ENCODE measurements at regions not wholly inside any gene's neighbourhood (a gene's known extent, or its start where the extent isn't known, plus 50 kb on each side); places are given as distances from the start of the nearest gene placed in this dataset.
"Not testable (repeated sequence)": the region's sequence is repeated elsewhere in the genome, so short reads cannot be mapped to it uniquely, and the experiment has no call there.

DNA sequence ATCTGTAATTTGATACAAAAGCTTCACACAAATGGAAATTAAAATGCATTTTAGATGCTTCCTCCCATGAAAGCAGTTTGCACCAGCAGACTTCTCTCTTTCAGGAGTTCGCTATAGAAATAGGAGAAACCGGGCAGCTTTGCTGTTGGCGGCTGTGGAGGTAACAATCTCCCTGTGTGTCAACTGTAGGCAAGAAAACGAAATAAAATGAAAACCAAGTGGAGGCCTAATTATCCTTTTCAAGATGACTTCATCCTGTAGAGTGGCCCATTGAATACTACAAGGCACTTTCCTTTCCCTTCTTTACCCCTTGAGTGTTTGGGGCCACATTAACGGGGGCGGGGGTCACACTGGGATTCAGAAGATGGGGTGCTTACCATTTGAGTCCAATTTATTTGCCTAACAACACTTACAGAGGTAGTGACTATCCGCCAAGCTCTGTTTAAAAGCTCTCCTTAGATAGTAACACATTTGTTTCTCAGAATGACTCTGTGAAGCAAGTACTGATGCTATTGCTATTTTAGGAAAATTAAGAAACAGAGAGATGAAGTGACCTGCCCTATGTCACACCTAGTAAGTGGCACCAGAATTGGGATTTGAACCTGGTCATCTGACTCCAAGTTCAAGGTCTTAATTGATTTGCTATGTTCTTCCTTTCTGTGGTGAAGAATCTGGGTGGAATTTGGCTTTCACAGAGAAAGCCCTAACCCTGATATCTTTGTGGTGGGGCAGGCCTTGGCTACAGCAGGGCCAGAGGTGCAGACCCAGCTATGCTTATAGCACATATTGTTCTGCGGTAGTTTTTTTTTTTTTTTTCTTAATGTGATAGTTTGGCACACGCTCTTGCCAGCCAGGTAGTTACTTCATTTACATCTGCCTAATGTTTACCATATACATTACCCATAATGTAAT, 125.5 kb upstream of the MPHOSPH6 start:
- Histone ChIP-seq H3K27me3 (ENCODE audit: control insufficient read depth, insufficient read depth, low read length) (no peaks in the 10 kb centered on the region), H3K4me3 (ENCODE audit: insufficient read depth, low read depth, low read length) (no peak overlapping the region), H3K36me3 (replicated peaks; ENCODE audit: control insufficient read depth, insufficient read depth, low read length) (no peaks in the 10 kb centered on the region)
- no peak for DNase-seq

- no peak overlapping the region for H3K4me3 ChIP-seq (ENCODE audit: insufficient read depth, low read depth, low read length)
- H3K27me3 ChIP-seq (ENCODE audit: control insufficient read depth, insufficient read depth, low read length) = no peaks in the 10 kb centered on the region
- no peaks in the 10 kb centered on the region for H3K36me3 ChIP-seq (replicated peaks; ENCODE audit: control insufficient read depth, insufficient read depth, low read length)
- no peak for DNase-seq
Measured at GRCh38 chr16:82293671-82294070, 123.6 kb upstream of the MPHOSPH6 start.

- Histone ChIP-seq H3K36me3 (replicated peaks; ENCODE audit: control insufficient read depth, insufficient read depth, low read length) (no peaks in the 10 kb centered on the region), H3K27me3 (ENCODE audit: control insufficient read depth, insufficient read depth, low read length) (no peaks in the 10 kb centered on the region), H3K4me3 (ENCODE audit: insufficient read depth, low read depth, low read length) (no peak overlapping the region)
- DNase-seq = no peak
Measured at GRCh38 chr16:82287937-82288336, 117.9 kb upstream of the MPHOSPH6 start.

- H3K27me3 ChIP-seq (ENCODE audit: control insufficient read depth, insufficient read depth, low read length) = no peaks in the 10 kb centered on the region
- no peak for DNase-seq
- H3K4me3 ChIP-seq (ENCODE audit: insufficient read depth, low read depth, low read length) = no peak overlapping the region
Measured at GRCh38 chr16:82282662-82283061, 112.6 kb upstream of the MPHOSPH6 start.

GRCh38 chr16:82281544-82281943, 111.5 kb upstream of the MPHOSPH6 start:
- Histone ChIP-seq H3K4me3 (ENCODE audit: insufficient read depth, low read depth, low read length) (no peak overlapping the region), H3K27me3 (ENCODE audit: control insufficient read depth, insufficient read depth, low read length) (no peaks in the 10 kb centered on the region), H3K36me3 (replicated peaks; ENCODE audit: control insufficient read depth, insufficient read depth, low read length) (no peaks in the 10 kb centered on the region)
- DNase-seq = no peak

More at GRCh38 chr16:82282662-82283061, 112.6 kb upstream of the MPHOSPH6 start:
- no peaks in the 10 kb centered on the region for H3K36me3 ChIP-seq (replicated peaks; ENCODE audit: control insufficient read depth, insufficient read depth, low read length)

- Histone ChIP-seq H3K4me3 (ENCODE audit: insufficient read depth, low read depth, low read length) (no peak overlapping the region), H3K27me3 (ENCODE audit: control insufficient read depth, insufficient read depth, low read length) (no peaks in the 10 kb centered on the region), H3K36me3 (replicated peaks; ENCODE audit: control insufficient read depth, insufficient read depth, low read length) (no peaks in the 10 kb centered on the region)
- DNase-seq = no peak
Measured at GRCh38 chr16:82280867-82281266, 110.8 kb upstream of the MPHOSPH6 start.

- not testable (repeated sequence) for H3K27me3 ChIP-seq (ENCODE audit: control insufficient read depth, insufficient read depth, low read length); H3K4me3 ChIP-seq (ENCODE audit: insufficient read depth, low read depth, low read length); H3K36me3 ChIP-seq (replicated peaks; ENCODE audit: control insufficient read depth, insufficient read depth, low read length); DNase-seq
Measured at GRCh38 chr16:82275349-82275748, 105.3 kb upstream of the MPHOSPH6 start.

DNA sequence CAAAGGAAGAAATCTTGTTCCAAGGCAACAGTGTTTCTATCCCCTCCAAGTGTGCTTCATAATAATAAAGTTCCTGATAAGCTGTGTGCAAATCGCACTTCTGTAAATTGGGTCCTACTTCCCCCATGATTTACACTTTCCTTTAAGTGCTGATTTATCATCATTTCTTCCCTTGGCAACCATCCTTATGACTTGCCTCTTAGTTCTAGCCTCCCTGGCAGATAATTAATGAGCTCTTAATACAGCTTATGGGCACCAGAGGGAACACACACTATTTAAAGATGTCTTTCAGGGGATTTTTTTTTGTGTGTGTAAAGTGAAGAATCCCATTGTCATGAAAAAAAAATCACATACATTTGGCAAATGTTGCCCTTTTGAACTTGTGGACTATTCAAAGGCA, 101.6 kb upstream of the MPHOSPH6 start:
- H3K36me3 ChIP-seq (replicated peaks; ENCODE audit: control insufficient read depth, insufficient read depth, low read length) = no peaks in the 10 kb centered on the region
- H3K4me3 ChIP-seq (ENCODE audit: insufficient read depth, low read depth, low read length) = no peak overlapping the region
- H3K27me3 ChIP-seq (ENCODE audit: control insufficient read depth, insufficient read depth, low read length) = no peaks in the 10 kb centered on the region
- DNase-seq = no peak

DNA sequence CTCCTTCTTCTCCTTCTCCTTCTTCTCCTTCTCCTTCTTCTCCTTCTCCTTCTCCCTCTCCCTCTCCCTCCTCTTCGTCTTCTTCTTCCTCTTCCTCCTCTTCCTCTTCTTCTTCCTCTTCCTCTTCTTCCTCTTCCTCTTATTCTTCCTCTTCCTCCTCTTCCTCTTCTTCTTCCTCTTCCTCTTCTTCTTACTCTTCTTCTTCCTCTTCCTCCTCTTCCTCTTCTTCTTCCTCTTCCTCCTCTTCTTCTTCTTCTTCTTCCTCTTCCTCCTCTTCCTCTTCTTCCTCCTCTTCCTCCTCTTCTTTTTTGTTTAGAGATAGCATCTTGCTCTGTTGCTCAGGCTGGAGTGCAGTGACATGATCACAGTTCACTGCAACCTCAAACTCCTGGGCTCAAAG, 97.7 kb upstream of the MPHOSPH6 start:
- H3K27me3 ChIP-seq (ENCODE audit: control insufficient read depth, insufficient read depth, low read length); DNase-seq; H3K4me3 ChIP-seq (ENCODE audit: insufficient read depth, low read depth, low read length); H3K36me3 ChIP-seq (replicated peaks; ENCODE audit: control insufficient read depth, insufficient read depth, low read length): not testable (repeated sequence)

DNA sequence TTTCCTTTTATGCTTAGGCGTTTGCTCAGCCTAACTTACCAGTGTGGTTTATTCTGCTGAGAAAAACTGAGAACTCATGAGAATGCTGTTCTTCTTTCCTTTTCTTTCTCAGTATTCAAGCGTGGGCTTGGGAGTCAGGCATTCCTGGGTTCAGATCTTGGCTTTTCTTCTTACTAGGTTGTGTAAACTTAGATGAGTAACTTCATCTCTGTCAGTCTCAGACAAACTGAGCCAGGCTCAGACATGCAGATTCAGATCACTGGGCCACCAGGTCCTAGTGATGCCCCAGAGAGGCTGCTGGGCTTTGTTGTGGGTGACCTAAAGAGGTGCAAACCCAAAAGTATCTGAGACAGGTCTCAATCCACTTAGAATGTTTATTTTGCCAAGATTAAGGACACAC, 95.8 kb upstream of the MPHOSPH6 start:
- no peak for DNase-seq
- Histone ChIP-seq H3K4me3 (ENCODE audit: insufficient read depth, low read depth, low read length) (no peak overlapping the region), H3K27me3 (ENCODE audit: control insufficient read depth, insufficient read depth, low read length) (no peaks in the 10 kb centered on the region), H3K36me3 (replicated peaks; ENCODE audit: control insufficient read depth, insufficient read depth, low read length) (no peaks in the 10 kb centered on the region)

GRCh38 chr16:82264756-82265155, 94.7 kb upstream of the MPHOSPH6 start:
- H3K36me3 ChIP-seq (replicated peaks; ENCODE audit: control insufficient read depth, insufficient read depth, low read length) = no peaks in the 10 kb centered on the region
- no peaks in the 10 kb centered on the region for H3K27me3 ChIP-seq (ENCODE audit: control insufficient read depth, insufficient read depth, low read length)
- H3K4me3 ChIP-seq (ENCODE audit: insufficient read depth, low read depth, low read length) = no peak overlapping the region
- no peak for DNase-seq

GRCh38 chr16:82263521-82264143, 93.6 kb upstream of the MPHOSPH6 start:
- no peaks in the 10 kb centered on the region for H3K27me3 ChIP-seq (ENCODE audit: control insufficient read depth, insufficient read depth, low read length)
- DNase-seq = peak; percentile 51
- no peak overlapping the region for H3K4me3 ChIP-seq (ENCODE audit: insufficient read depth, low read depth, low read length)
- no peaks in the 10 kb centered on the region for H3K36me3 ChIP-seq (replicated peaks; ENCODE audit: control insufficient read depth, insufficient read depth, low read length)

- Histone ChIP-seq H3K27me3 (ENCODE audit: control insufficient read depth, insufficient read depth, low read length) (no peaks in the 10 kb centered on the region), H3K36me3 (replicated peaks; ENCODE audit: control insufficient read depth, insufficient read depth, low read length) (no peaks in the 10 kb centered on the region), H3K4me3 (ENCODE audit: insufficient read depth, low read depth, low read length) (no peak overlapping the region)
- DNase-seq = no peak
Measured at GRCh38 chr16:82262244-82262643, 92.2 kb upstream of the MPHOSPH6 start.

- no peak for DNase-seq
- H3K36me3 ChIP-seq (replicated peaks; ENCODE audit: control insufficient read depth, insufficient read depth, low read length) = no peaks in the 10 kb centered on the region
- H3K4me3 ChIP-seq (ENCODE audit: insufficient read depth, low read depth, low read length) = no peak overlapping the region
- H3K27me3 ChIP-seq (ENCODE audit: control insufficient read depth, insufficient read depth, low read length) = no peaks in the 10 kb centered on the region
Measured at GRCh38 chr16:82260212-82260795, 90.3 kb upstream of the MPHOSPH6 start.

GRCh38 chr16:82259731-82260130, 89.7 kb upstream of the MPHOSPH6 start:
- DNase-seq = no peak
- Histone ChIP-seq H3K36me3 (replicated peaks; ENCODE audit: control insufficient read depth, insufficient read depth, low read length) (no peaks in the 10 kb centered on the region), H3K27me3 (ENCODE audit: control insufficient read depth, insufficient read depth, low read length) (no peaks in the 10 kb centered on the region), H3K4me3 (ENCODE audit: insufficient read depth, low read depth, low read length) (no peak overlapping the region)
